ENCODE measurements at regions not wholly inside any gene's neighbourhood (a gene's known extent, or its start where the extent isn't known, plus 50 kb on each side); places are given as distances from the start of the nearest gene placed in this dataset.
"Not testable (repeated sequence)": the region's sequence is repeated elsewhere in the genome, so short reads cannot be mapped to it uniquely, and the experiment has no call there.

GRCh38 chr11:92082652-92083051 is 142.0 kb upstream of the FAT3 start:
- TF ChIP-seq, protein P1, sequence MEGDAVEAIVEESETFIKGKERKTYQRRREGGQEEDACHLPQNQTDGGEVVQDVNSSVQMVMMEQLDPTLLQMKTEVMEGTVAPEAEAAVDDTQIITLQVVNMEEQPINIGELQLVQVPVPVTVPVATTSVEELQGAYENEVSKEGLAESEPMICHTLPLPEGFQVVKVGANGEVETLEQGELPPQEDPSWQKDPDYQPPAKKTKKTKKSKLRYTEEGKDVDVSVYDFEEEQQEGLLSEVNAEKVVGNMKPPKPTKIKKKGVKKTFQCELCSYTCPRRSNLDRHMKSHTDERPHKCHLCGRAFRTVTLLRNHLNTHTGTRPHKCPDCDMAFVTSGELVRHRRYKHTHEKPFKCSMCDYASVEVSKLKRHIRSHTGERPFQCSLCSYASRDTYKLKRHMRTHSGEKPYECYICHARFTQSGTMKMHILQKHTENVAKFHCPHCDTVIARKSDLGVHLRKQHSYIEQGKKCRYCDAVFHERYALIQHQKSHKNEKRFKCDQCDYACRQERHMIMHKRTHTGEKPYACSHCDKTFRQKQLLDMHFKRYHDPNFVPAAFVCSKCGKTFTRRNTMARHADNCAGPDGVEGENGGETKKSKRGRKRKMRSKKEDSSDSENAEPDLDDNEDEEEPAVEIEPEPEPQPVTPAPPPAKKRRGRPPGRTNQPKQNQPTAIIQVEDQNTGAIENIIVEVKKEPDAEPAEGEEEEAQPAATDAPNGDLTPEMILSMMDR (IDR thresholded peaks at IDR 0.05): no peak
- no peak for TF ChIP-seq SIN3A (IDR thresholded peaks at IDR 0.05; ENCODE audit: borderline replicate concordance, insufficient read depth, low read depth, low read length)
- TF ChIP-seq POLR2AphosphoS5 (IDR thresholded peaks at IDR 0.05; ENCODE audit: low read depth, low read length): no peak
- TF ChIP-seq, protein P2, sequence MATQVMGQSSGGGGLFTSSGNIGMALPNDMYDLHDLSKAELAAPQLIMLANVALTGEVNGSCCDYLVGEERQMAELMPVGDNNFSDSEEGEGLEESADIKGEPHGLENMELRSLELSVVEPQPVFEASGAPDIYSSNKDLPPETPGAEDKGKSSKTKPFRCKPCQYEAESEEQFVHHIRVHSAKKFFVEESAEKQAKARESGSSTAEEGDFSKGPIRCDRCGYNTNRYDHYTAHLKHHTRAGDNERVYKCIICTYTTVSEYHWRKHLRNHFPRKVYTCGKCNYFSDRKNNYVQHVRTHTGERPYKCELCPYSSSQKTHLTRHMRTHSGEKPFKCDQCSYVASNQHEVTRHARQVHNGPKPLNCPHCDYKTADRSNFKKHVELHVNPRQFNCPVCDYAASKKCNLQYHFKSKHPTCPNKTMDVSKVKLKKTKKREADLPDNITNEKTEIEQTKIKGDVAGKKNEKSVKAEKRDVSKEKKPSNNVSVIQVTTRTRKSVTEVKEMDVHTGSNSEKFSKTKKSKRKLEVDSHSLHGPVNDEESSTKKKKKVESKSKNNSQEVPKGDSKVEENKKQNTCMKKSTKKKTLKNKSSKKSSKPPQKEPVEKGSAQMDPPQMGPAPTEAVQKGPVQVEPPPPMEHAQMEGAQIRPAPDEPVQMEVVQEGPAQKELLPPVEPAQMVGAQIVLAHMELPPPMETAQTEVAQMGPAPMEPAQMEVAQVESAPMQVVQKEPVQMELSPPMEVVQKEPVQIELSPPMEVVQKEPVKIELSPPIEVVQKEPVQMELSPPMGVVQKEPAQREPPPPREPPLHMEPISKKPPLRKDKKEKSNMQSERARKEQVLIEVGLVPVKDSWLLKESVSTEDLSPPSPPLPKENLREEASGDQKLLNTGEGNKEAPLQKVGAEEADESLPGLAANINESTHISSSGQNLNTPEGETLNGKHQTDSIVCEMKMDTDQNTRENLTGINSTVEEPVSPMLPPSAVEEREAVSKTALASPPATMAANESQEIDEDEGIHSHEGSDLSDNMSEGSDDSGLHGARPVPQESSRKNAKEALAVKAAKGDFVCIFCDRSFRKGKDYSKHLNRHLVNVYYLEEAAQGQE (IDR thresholded peaks at IDR 0.05; ENCODE audit: insufficient read depth in 1 of 2, low read depth in 2 of 2, low read length in 1 of 2): no peak
- TF ChIP-seq TCF7L2 (IDR thresholded peaks at IDR 0.05; ENCODE audit: low read depth, low read length): no peak
- Histone ChIP-seq H3K4me3 (ENCODE audit: low read depth in 2 of 2, low read length in 2 of 2) (no peak overlapping the region), H3K27ac (ENCODE audit: low read length) (no peak overlapping the region), H3K36me3 (ENCODE audit: control insufficient read depth, insufficient read depth, low read length) (no peaks in the 10 kb centered on the region), H3K27me3 (ENCODE audit: control insufficient read depth, insufficient read depth, low read length) (no peaks in the 10 kb centered on the region), H3K4me1 (ENCODE audit: control insufficient read depth, insufficient read depth, low read length) (no peaks in the 10 kb centered on the region), H3K9me3 (ENCODE audit: control insufficient read depth, insufficient read depth, low read depth, low read length) (no peaks in the 10 kb centered on the region)
- POLR2A ChIA-PET: no interaction called here
- BruUV-seq (replicated peaks): no TSS peak
- in situ Hi-C loops (cut with HindIII; ENCODE audit: low pct_unique_long_range_greater_than_20kb, low sequenced_read_pairs): no loop called here
- no peak for DNase-seq (ENCODE audit: low read depth, low spot score)
- intact Hi-C loops (cut with micrococcal nuclease; ENCODE audit: unreplicated experiment): no loop called here
- no peak for ATAC-seq
- CTCF ChIA-PET: no interaction called here

DNA sequence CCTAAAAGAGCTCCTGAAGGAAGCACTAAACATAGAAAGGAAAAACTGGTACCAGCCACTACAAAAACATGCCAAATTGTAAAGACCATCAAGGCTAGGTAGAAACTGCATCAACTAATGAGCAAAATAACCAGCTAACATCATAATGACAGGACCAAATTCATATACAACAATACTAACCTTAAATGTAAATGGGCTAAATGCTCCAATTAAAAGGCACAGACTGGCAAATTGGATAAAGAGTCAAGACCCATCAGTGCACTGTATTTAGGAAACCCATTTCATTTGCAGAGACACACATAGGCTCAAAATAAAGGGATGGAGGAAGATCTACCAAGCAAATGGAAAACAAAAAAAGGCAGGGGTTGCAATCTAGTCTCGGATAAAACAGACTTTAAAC is 150.1 kb upstream of the FAT3 start:
- H3K27ac ChIP-seq (ENCODE audit: low read length); H3K4me3 ChIP-seq (ENCODE audit: low read depth in 2 of 2, low read length in 2 of 2); H3K27me3 ChIP-seq (ENCODE audit: control insufficient read depth, insufficient read depth, low read length); ATAC-seq; BruUV-seq (replicated peaks); POLR2A ChIA-PET; H3K9me3 ChIP-seq (ENCODE audit: control insufficient read depth, insufficient read depth, low read depth, low read length); CTCF ChIA-PET; H3K4me1 ChIP-seq (ENCODE audit: control insufficient read depth, insufficient read depth, low read length); DNase-seq (ENCODE audit: low read depth, low spot score); H3K36me3 ChIP-seq (ENCODE audit: control insufficient read depth, insufficient read depth, low read length); in situ Hi-C loops (cut with HindIII; ENCODE audit: low pct_unique_long_range_greater_than_20kb, low sequenced_read_pairs); intact Hi-C loops (cut with micrococcal nuclease; ENCODE audit: unreplicated experiment): not testable (repeated sequence)

- POLR2A ChIA-PET: no interaction called here
- DNase-seq (ENCODE audit: low read depth, low spot score): no peak
- no TSS peak for BruUV-seq (replicated peaks)
- Histone ChIP-seq H3K27me3 (ENCODE audit: control insufficient read depth, insufficient read depth, low read length) (no peaks in the 10 kb centered on the region), H3K4me1 (ENCODE audit: control insufficient read depth, insufficient read depth, low read length) (no peaks in the 10 kb centered on the region), H3K4me3 (ENCODE audit: low read depth in 2 of 2, low read length in 2 of 2) (no peak overlapping the region), H3K9me3 (ENCODE audit: control insufficient read depth, insufficient read depth, low read depth, low read length) (peaks cover 4% of the 10 kb centered on the region; the same call in 1 of the 2 replicates), H3K36me3 (ENCODE audit: control insufficient read depth, insufficient read depth, low read length) (no peaks in the 10 kb centered on the region), H3K27ac (ENCODE audit: low read length) (no peak overlapping the region)
- CTCF ChIA-PET: no interaction called here
- no peak for ATAC-seq
- in situ Hi-C loops (cut with HindIII; ENCODE audit: low pct_unique_long_range_greater_than_20kb, low sequenced_read_pairs) (no loop called here), intact Hi-C loops (cut with micrococcal nuclease; ENCODE audit: unreplicated experiment) (no loop called here)
- TF ChIP-seq POLR2AphosphoS5 (IDR thresholded peaks at IDR 0.05; ENCODE audit: low read depth, low read length) (no peak), TCF7L2 (IDR thresholded peaks at IDR 0.05; ENCODE audit: low read depth, low read length) (no peak), SIN3A (IDR thresholded peaks at IDR 0.05; ENCODE audit: borderline replicate concordance, insufficient read depth, low read depth, low read length) (no peak)
- TF ChIP-seq, protein P2 (IDR thresholded peaks at IDR 0.05; ENCODE audit: insufficient read depth in 1 of 2, low read depth in 2 of 2, low read length in 1 of 2): no peak
- TF ChIP-seq, protein P1 (IDR thresholded peaks at IDR 0.05): no peak
Observed at GRCh38 chr11:92071660-92072059, 153.0 kb upstream of the FAT3 start.
